Effector CD4-positive, alpha-beta T cell (primary cell): ENCODE measurements at regions not wholly inside any gene's neighbourhood (a gene's known extent, or its start where the extent isn't known, plus 50 kb on each side); places are given as distances from the start of the nearest gene placed in this dataset.

Source experiments
- DNase-seq: peaks from one replicate; pipeline ENCODE4 v3.0.0-alpha.2; 2020

DNA sequence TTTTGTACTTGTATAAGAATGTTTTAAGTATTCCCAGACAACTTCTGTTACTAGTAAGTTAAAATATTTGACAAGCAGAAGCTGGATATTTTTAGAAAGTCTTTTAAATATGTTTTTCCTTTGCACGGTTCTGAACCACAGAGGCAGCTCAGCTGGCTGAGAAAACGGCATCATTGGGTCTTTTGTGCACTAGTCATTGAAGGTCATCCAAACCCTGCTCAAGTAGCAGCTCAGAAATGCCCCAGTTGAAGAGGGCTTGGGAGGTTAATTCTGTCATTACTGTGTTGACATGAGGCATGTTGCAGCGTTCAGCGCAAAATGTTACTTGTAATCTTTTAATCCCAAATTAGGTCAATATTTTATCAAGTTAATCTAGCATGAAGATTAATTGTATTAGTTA, 383.7 kb upstream of the FAM241A start:
- no peak for DNase-seq

DNA sequence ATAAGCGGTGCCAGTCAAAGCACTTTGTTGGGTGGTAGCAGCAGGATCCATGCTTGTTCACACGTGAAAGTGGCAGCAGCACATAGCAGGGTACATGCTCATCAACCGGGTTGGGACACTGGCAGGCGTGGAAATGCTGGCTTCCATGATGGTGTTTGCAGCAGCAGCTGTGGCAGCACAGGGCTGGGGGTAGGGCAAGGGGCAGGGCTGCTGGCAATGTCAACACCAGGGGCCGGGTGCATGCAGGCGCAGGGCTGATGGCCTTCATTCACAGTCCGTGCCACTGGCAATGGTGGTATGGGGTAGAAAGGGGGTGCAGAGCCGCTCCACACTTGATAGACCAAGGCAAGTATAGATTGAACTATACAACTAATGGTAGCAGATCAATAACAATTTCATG, 374.7 kb upstream of the FAM241A start:
- no peak for DNase-seq

DNA sequence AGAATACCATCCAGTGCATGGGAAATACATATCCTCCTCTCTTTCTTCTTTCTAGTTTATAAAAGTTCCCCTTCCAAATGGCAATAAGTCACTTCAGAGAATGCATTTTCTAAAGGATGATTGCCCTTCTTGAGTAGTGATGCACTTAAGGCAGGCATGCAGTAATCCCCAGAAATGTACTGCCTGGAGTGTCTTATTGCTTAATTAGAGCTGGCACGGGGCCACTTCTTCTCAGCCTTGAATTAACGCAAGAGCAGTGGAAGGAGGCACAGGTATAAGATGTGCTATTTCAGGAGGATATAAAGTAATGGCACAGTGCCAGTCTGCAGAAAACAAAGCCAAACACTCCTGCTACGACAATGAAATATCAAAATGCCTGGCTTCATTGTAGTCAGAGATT, 371.4 kb upstream of the FAM241A start:
- no peak for DNase-seq

DNA sequence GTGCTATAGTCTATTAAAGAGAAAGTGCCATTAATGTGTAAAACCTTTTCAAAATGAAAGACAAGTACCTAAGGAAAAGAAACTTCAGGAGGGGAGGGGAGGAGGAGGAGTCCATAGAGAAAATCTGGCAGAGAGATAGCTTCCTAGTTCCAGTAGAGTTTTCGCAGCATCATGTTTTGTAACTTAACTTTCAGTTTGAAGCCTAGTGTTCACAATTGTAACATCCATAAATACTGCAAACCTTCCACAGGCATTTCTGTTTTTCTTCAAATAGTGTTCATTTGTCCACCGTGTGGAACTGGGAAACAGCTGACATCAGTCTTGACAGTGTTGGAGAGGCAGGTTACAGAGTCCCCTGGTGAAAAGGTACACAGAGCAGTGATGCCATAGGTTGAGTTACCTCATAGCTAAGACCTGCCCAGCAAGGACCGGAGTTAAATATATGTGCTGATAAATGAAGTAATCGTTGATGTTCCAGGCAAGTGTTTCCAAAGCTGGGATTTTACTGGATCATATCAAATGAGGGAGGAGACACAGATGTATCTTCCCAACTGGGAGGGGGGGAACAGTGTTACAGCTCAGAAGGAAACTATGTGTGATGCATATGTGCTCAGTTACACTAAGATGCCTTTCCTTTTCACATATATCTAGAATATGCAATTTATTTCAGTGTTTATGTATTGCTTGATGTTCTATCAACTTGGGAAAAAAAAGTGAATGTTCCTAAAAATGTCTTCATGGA, 369.5 kb upstream of the FAM241A start:
- no peak for DNase-seq

DNA sequence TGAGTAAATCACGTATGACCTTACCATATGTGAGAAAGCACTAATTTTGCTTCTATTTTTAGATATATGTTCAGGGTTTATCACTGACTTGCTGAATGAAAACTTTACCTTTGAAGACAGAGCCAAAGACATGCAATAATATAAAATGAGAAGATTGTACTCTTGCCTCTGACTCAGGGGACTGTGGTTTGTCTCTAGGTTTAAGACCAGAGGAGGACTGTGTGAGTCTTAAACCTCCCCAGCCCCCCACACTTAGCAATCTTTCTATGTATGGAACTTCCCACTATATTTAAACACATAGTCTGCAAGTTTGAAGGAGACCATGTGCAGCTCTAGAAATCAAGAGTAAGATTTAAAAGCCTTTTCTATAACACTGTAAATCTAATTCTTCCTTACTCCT, 368.7 kb upstream of the FAM241A start:
- no peak for DNase-seq

DNA sequence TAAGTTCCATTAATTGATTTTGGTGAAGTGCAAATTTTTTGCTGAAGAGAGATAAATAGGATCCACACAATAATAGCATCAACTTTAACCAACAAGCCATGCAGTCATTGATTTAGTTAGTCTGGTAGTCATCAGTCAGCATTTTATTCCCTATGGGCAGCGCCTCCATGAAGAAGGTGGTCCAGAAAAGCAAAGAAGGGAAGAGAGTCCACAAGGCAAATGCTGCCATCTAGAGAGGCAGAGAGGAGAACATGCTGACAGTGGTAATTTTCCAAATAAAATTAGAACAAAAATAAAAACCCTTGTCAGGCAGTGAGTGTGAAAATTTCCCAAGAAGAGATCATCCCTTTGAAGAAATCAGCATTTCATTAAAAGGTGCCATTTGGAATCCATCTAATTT, 366.7 kb upstream of the FAM241A start:
- no peak for DNase-seq

DNA sequence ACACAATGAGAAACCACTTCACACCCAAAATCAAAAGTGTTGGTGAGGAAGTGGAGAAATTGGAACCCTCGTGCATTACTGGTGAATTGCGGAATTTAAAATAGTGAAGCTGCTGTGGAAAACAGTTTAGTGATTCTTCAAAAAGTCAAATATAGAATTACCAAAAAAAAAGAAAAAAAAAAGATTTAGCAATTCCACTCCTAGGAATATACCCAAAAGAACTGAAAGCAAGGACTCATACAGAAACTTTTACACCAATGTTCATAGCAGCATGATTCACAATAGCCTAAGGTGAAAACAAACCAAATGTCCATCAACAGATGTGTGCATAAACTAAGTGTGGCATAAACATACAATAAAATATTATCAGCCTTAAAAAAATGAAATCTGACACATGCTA, 364.3 kb upstream of the FAM241A start:
- no peak for DNase-seq

DNA sequence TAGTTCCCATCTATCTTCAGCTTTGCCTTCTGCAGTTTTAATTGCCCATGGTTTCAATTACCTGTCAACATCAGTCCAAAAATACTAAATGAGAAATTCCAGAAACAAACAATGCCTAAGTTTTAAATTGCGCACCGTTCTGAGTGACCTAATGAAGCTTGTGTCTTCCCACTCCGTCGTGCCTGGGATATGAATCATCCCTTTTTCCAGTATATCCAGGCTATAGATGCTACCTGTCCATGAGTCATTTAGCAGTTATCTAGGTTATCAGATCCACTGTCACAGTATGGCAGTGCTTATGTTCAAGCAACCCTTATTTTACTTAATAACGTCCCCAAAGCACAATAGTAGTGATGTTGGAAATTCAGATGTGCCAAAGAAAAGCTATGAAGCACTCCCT, 363.6 kb upstream of the FAM241A start:
- no peak for DNase-seq

DNA sequence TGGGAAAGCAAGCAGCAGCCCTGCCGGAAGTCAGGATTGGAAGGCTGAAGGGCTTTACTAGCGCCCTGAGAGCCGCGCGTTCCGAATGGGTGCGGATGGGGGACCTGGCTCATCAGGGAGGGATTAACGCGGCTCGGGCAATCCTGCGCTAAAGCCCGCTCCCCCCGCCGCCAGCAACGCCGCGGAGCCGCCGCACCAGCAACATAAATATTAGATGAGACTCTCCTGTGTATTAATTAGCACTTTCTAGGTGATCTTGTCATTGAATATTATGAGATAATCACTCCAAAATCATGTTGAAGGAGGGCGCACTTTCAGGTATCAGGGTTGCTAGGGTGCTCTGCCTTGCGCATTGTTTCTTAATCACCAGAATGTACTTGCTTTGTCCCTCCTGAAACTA, 357.2 kb upstream of the FAM241A start:
- no peak for DNase-seq

DNA sequence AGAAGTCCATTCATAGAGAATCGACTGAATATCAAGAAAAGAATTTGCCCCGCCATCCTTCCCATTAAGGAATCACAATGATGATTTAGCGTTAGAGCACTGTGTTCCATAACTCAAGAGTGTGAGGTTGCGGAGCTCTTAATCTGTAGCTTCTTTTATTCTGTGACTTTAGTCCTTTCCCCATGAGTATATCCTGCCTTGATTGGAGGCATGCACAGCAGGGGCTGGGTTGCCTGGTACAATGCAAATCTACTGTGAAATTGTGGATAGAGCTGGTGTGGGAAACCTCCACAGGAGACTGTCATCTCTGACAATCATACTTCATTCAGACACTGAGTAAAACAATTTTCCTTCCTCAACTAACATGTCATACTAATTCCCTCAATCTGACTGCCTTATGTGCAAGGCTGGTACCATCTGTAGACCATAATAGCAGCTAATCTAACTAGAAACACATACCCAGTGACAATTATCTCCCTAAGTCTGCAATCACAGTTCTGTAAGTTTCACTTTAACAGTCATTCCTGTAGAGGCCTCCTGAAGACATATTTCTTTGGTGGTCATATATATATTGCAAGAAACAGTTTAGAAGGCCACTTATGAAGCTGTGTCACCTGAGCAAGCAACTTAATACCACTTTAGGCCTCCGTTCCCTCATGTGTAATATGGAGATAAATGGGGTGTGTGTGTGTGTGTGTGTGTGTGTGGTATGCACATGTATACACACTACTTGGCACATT, 355.2 kb upstream of the FAM241A start:
- no peak for DNase-seq

DNA sequence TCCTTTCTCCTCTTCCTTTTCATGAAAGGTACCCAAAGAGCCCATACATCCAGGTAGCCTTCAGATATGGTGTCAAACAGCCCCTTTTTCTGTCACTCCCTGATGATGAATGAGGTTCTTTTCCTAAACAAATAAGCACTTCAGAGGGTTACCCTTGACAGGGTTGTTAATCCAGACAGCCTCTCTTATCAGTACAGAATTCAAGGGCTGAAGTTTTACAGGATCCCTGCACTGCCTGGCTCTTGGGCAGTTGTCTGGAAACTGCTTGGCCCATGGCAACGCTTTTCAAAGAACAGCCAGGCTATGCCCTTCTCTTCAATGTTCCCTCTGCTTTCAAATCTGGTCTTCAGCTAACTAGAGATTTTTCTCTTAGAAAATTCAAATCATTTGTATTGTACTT, 352.6 kb upstream of the FAM241A start:
- DNase-seq, result no peak

DNA sequence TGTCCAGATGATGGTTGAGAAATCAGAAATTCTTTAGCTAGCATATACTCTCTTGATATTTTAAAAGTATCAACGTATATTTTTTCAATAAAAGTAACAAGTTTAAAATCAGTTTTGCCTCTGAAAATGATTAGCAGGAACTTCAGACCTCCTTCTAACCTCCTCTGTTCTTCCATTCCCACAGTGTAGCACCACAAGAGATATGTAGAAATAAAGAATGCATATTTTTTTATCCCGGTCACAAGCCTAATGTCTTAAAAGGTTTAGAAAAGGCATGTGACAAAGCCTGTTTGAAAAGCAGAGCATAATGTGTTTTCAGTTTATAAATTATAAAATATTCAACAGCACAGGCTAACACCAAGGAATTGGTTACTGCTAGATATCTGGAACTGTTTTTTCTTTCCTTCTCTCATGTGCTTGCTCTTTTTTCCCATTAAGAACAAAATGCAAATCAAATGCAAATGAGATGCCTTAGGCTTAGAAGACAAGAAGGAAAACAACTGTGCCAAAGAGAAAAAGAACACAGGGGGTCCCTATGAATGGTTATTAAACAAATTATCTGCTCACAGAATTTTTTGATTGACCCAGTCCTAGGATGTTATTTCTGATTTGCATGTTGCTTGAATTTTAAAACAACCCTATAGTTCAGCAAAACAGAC, 351.7 kb upstream of the FAM241A start:
- DNase-seq, result no peak

DNA sequence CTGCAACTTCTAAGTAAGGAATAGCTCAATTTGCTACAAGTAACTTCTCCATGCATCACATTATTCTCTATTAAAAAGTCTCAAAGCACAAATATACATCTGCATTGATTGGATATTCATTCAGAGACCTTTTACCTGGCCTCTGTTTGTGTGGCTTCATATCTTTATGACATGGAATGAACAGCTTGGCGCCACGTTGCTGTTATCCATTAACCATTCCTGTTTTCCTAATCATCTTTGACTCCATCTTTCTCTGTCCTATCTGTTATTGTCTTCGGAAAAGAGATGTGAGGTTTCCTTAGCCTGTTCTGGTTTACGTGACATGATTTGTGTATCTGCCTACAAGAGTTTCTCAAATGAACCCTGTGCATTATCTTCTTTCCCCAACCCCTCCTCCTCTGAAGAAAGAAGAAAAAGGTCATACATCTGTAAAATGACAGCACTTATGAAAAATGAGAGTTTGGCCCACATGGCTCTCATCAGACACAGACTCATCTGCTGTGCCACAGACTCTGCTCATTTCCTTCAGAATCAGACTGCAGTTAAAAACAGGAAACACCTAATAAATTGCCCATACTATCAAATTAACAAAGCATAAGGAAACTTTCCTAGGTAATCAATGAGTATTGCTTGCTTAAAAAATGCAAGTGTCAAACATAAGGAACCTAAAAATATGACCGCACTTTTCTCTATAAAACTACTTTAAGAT, 347.6 kb upstream of the FAM241A start:
- DNase-seq, result no peak

DNA sequence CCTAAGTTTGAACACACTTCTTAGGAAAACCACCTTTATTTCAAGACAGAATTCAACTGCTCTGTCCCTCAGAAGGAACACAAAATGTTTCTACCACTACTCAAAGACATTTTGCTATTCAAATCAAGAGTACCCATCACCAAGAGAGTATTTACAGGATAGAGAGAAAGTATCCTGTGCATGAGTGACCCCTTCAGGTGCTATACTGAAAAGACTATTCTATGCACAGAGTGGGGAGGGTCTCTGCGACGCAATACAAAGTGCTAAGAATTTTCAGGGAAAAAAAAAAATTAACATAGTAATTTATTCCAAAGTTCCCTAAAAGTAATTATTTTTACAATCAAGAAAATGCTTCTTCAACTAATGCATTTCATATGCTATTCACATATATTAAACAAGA, 346.4 kb upstream of the FAM241A start:
- no peak for DNase-seq

DNA sequence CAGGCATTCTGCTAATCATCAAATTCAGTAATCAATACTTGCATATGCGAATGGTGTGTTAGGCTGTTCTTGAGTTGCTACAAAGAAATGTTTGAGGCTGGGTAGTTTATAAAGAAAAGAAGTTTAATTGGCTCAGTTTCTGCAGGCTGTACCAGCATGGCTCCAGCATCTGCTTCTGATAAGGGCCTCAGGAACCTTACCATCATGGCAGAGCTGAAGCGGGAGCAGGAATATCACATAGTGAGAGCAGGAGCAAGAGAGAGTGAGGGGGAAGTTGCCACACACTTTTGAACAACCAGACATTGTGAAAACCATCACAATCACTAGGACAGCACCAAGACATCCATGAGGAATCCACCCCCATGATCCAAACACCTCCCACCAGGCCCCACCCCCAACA, 344.7 kb upstream of the FAM241A start:
- no peak for DNase-seq

DNA sequence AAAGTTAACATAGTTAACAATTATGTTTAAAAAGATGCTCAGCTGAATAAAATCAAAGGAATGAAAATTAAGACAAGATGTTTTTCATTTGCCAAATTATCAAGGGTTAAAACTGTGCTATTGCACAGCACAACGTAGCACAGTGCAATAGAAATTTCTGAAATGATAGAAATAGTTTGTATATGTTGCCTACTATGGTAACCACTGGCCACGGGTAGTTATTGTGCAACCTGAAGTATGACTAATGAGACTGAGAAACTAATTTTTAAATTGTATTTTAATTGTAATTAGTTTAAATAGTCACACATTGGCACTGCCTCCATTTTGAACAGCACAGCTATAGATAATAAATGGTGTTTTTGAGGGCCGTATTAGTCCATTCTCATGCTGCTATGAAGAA, 343.1 kb upstream of the FAM241A start:
- DNase-seq, result no peak

DNA sequence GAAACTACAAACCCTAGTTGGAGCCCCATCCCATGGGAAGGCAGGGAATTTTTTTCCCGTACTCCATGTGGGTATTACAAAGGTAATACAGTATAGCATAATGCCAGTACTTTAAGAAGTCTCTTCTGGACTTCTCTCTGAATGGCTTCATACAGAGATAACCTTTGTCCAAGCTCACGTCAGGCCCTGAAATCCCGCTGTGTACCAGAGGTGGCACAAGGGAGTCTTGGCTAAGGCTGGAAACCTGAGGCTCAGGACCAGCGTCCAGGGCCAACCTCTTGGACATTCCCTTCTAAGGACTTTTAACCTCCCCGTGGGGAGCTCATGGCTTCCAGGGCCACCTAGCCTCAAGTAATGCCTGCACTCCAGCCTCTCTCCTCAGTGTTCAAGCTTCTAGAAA, 338.9 kb upstream of the FAM241A start:
- no peak for DNase-seq

DNA sequence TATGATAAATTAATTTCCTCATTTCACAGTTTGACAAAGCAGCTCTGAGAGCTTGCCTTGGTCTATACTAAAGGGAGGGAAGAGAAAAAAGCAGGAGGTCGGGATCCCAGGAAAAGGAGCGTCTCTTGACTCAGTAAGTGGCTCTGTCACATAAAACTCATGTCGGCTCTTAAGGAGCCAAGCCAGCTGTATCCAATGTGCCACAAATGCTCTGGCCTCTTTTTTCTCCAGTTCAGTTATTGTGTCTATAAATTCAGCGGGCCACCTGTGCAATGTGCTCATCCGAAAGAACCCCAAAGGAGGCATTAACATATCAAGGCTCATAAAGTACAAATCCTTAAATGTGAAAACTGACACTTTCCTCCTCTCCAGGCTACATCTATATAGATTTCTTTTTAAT, 337.7 kb upstream of the FAM241A start:
- no peak for DNase-seq

DNA sequence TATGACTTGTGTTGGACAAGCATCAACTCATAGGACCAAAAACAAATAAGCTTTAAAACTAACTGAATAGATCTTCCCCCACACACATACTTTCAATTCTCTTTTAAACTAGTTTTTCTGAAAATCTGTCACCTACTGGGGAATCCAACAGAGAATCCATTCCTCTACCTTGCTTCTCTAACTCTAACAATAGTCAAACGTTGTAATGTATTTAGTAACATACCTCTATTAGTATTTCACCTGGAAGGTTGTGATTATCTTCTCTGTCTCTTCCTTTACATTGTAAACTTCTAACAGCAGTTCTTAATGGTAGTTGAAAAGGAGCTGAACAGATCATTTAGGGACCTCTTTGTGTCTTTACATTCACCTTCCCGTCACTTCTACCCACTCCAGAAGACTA, 337.1 kb upstream of the FAM241A start:
- DNase-seq, result no peak

DNA sequence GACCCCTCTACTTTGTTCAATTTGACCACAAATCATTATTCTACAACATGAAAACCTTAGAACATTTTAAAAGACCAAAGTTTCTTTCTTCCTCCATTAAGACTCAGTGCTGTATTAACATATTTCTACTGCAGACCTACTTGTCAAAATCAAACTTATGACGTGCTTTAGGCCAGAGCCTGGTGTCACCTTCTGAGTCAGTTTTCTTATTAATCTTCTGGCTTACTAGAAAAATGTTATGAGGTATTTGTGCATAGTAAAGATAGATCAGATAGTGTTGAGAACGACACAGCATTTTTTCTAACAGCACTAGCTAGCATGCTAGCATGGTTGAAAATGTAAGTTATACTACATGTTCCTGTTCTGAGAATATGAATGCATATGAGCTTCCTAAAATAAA, 333.6 kb upstream of the FAM241A start:
- DNase-seq, result no peak

DNA sequence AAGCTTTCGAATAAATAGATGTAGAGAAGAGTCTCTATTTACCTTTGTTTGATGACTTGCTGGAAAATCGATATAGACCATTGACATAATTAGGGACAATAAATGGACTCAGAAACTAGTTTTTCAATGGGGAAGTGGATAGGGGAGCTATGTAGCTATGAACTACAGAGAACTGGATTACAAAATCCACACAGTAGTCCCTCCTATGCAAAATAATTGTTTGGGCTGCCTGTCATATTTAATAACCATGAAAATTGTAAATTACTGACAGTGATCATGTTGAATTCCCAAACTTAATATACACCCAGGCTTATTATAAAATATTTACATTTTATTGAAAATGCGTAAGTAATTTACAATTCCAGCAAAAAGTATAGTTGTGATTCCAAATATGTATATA, 333.1 kb upstream of the FAM241A start:
- no peak for DNase-seq

DNA sequence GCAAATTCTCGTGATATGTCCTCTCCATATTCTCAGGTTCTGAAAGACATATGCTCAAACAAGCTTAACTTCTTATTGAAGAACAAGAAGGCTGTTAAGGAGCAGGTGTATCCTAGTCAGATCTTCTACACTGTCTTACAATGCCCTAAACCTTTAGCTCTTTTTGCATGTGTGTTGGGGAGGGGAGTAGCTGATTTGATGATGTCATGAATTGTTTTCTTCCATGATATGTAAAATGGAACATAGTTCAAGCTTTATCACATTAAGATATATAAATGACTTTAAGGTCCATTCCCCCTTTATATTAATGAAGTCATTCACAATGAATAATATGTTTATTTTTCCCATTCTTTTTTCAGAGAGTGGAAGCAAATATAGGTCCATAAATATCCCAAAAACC, 332.5 kb upstream of the FAM241A start:
- DNase-seq, result no peak

DNA sequence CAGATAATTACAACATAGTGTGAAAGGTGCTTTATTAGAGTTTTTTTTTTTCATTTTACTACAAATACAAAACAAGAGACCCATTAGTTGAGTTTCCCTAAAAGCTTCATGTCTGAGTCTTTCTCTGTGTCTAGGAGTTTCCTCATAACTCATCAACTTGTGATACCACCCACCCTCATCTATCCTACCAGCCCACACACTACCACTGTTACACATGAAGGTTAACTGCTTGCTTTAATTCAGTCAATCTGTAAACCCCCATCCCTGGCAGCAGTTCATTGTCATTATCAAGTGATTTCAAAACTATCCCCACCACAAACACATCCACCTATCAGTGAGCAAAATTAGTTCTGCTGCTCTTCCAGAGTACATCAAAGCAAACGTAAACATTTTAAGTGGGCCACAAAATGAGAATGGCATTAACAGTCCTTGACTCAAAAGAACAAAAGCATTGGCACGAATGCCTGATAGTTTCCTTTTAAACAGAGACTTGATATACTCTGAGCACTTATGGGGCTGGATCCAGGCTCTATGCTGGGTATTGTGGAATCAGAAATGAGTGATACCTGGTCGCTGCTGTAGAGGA, 331.6 kb upstream of the FAM241A start:
- DNase-seq, result no peak
